ENCODE measurements at regions not wholly inside any gene's neighbourhood (a gene's known extent, or its start where the extent isn't known, plus 50 kb on each side); places are given as distances from the start of the nearest gene placed in this dataset.

- H3K4me3 ChIP-seq (ENCODE audit: low read depth, low read length): no peak overlapping the region
- no peak overlapping the region for H2AFZ ChIP-seq (ENCODE audit: low read length, unreplicated experiment)
- no peaks in the 10 kb centered on the region for H3K79me2 ChIP-seq (ENCODE audit: control insufficient read depth, insufficient read depth, low read length, unreplicated experiment)
- no peaks in the 10 kb centered on the region for H3K27me3 ChIP-seq (ENCODE audit: insufficient read depth, low read length)
- no peak overlapping the region for H3K27ac ChIP-seq (ENCODE audit: low read depth, low read length)
- no peaks in the 10 kb centered on the region for H3K36me3 ChIP-seq (ENCODE audit: insufficient read depth, low read length)
- no peaks in the 10 kb centered on the region for H3K4me1 ChIP-seq (ENCODE audit: control insufficient read depth, insufficient read depth, low read length, unreplicated experiment)
Measured at GRCh38 chr4:89575840-89576239, 261.1 kb downstream of the SNCA start.

- no peaks in the 10 kb centered on the region for H3K79me2 ChIP-seq (ENCODE audit: control insufficient read depth, insufficient read depth, low read length, unreplicated experiment)
- no peak overlapping the region for H3K4me3 ChIP-seq (ENCODE audit: low read depth, low read length)
- H3K27ac ChIP-seq (ENCODE audit: low read depth, low read length): no peak overlapping the region
- H3K4me1 ChIP-seq (ENCODE audit: control insufficient read depth, insufficient read depth, low read length, unreplicated experiment): no peaks in the 10 kb centered on the region
- peaks cover 4% of the 10 kb centered on the region; the same call in 1 of the 2 replicates for H3K27me3 ChIP-seq (ENCODE audit: insufficient read depth, low read length)
- no peak overlapping the region for H2AFZ ChIP-seq (ENCODE audit: low read length, unreplicated experiment)
- no peaks in the 10 kb centered on the region for H3K36me3 ChIP-seq (ENCODE audit: insufficient read depth, low read length)
Measured at GRCh38 chr4:89574176-89574575, 262.8 kb downstream of the SNCA start.

- Histone ChIP-seq H2AFZ (ENCODE audit: low read length, unreplicated experiment) (no peak overlapping the region), H3K36me3 (ENCODE audit: insufficient read depth, low read length) (no peaks in the 10 kb centered on the region), H3K79me2 (ENCODE audit: control insufficient read depth, insufficient read depth, low read length, unreplicated experiment) (no peaks in the 10 kb centered on the region), H3K27me3 (ENCODE audit: insufficient read depth, low read length) (peaks cover 4% of the 10 kb centered on the region; the same call in 1 of the 2 replicates), H3K4me1 (ENCODE audit: control insufficient read depth, insufficient read depth, low read length, unreplicated experiment) (no peaks in the 10 kb centered on the region), H3K4me3 (ENCODE audit: low read depth, low read length) (no peak overlapping the region), H3K27ac (ENCODE audit: low read depth, low read length) (no peak overlapping the region)
Measured at GRCh38 chr4:89573656-89574055, 263.3 kb downstream of the SNCA start.

- Histone ChIP-seq H2AFZ (ENCODE audit: low read length, unreplicated experiment) (no peak overlapping the region), H3K36me3 (ENCODE audit: insufficient read depth, low read length) (no peaks in the 10 kb centered on the region), H3K4me1 (ENCODE audit: control insufficient read depth, insufficient read depth, low read length, unreplicated experiment) (no peaks in the 10 kb centered on the region), H3K27ac (ENCODE audit: low read depth, low read length) (no peak overlapping the region), H3K4me3 (ENCODE audit: low read depth, low read length) (no peak overlapping the region), H3K79me2 (ENCODE audit: control insufficient read depth, insufficient read depth, low read length, unreplicated experiment) (no peaks in the 10 kb centered on the region), H3K27me3 (ENCODE audit: insufficient read depth, low read length) (peaks cover 4% of the 10 kb centered on the region; the same call in 1 of the 2 replicates)
Measured at GRCh38 chr4:89572224-89572858, 264.6 kb downstream of the SNCA start.

- Histone ChIP-seq H3K4me3 (ENCODE audit: low read depth, low read length) (no peak overlapping the region), H3K27ac (ENCODE audit: low read depth, low read length) (no peak overlapping the region), H3K36me3 (ENCODE audit: insufficient read depth, low read length) (no peaks in the 10 kb centered on the region), H3K4me1 (ENCODE audit: control insufficient read depth, insufficient read depth, low read length, unreplicated experiment) (no peaks in the 10 kb centered on the region), H3K27me3 (ENCODE audit: insufficient read depth, low read length) (peaks cover 4% of the 10 kb centered on the region; the same call in 1 of the 2 replicates), H3K79me2 (ENCODE audit: control insufficient read depth, insufficient read depth, low read length, unreplicated experiment) (no peaks in the 10 kb centered on the region), H2AFZ (ENCODE audit: low read length, unreplicated experiment) (no peak overlapping the region)
Measured at GRCh38 chr4:89570931-89571330, 263.3 kb upstream of the GPRIN3 start.

GRCh38 chr4:89567936-89568335, 260.3 kb upstream of the GPRIN3 start:
- no peaks in the 10 kb centered on the region for H3K4me1 ChIP-seq (ENCODE audit: control insufficient read depth, insufficient read depth, low read length, unreplicated experiment)
- H3K27me3 ChIP-seq (ENCODE audit: insufficient read depth, low read length): peaks cover 4% of the 10 kb centered on the region; the same call in 1 of the 2 replicates
- H3K27ac ChIP-seq (ENCODE audit: low read depth, low read length): no peak overlapping the region
- no peaks in the 10 kb centered on the region for H3K79me2 ChIP-seq (ENCODE audit: control insufficient read depth, insufficient read depth, low read length, unreplicated experiment)
- no peak overlapping the region for H2AFZ ChIP-seq (ENCODE audit: low read length, unreplicated experiment)
- no peaks in the 10 kb centered on the region for H3K36me3 ChIP-seq (ENCODE audit: insufficient read depth, low read length)
- H3K4me3 ChIP-seq (ENCODE audit: low read depth, low read length): no peak overlapping the region

DNA sequence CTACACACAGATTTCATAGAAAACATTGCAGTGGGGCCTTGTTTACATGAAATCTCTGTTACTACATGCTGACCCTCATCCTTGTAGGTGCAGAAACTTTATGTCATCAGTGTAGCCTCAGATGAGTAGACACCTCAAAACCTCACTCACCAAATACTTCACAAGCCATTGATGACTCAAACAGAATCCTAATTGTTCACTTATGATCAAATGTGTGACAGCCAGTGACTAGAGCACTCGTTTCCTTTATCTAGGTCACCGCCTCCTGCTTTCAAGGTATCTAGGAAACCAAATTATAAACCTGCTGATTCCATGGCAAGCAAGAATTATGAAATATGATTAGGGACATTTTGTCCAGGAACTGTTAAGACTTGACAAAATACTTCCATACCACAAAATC, 255.8 kb upstream of the GPRIN3 start:
- Histone ChIP-seq H2AFZ (ENCODE audit: low read length, unreplicated experiment) (no peak overlapping the region), H3K27me3 (ENCODE audit: insufficient read depth, low read length) (no peaks in the 10 kb centered on the region), H3K27ac (ENCODE audit: low read depth, low read length) (no peak overlapping the region), H3K36me3 (ENCODE audit: insufficient read depth, low read length) (no peaks in the 10 kb centered on the region), H3K4me3 (ENCODE audit: low read depth, low read length) (no peak overlapping the region), H3K79me2 (ENCODE audit: control insufficient read depth, insufficient read depth, low read length, unreplicated experiment) (no peaks in the 10 kb centered on the region), H3K4me1 (ENCODE audit: control insufficient read depth, insufficient read depth, low read length, unreplicated experiment) (no peaks in the 10 kb centered on the region)

GRCh38 chr4:89562746-89563145, 255.1 kb upstream of the GPRIN3 start:
- Histone ChIP-seq H3K36me3 (ENCODE audit: insufficient read depth, low read length) (no peaks in the 10 kb centered on the region), H3K4me1 (ENCODE audit: control insufficient read depth, insufficient read depth, low read length, unreplicated experiment) (no peaks in the 10 kb centered on the region), H2AFZ (ENCODE audit: low read length, unreplicated experiment) (no peak overlapping the region), H3K4me3 (ENCODE audit: low read depth, low read length) (no peak overlapping the region), H3K27me3 (ENCODE audit: insufficient read depth, low read length) (no peaks in the 10 kb centered on the region), H3K79me2 (ENCODE audit: control insufficient read depth, insufficient read depth, low read length, unreplicated experiment) (no peaks in the 10 kb centered on the region), H3K27ac (ENCODE audit: low read depth, low read length) (no peak overlapping the region)

DNA sequence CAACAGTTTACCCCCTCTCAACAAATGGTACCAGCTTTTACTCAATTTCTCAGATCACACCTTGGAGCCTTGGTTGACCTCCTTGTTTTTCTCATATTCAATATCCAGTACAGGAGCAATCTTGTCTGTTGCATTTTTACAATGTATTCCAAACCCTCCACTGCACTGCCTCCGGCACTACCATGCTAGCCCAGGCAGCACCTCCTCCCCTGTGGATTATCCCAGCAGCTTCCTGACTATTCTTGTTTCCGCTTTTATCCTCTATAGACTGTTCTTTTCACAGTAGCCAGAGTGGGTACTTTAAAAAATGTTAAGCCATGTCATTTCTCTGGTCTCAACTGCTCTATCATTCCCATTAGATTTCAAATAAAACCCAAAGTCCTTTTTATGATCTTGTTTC, 253.4 kb upstream of the GPRIN3 start:
- Histone ChIP-seq H3K4me3 (ENCODE audit: low read depth, low read length) (no peak overlapping the region), H3K27me3 (ENCODE audit: insufficient read depth, low read length) (no peaks in the 10 kb centered on the region), H2AFZ (ENCODE audit: low read length, unreplicated experiment) (no peak overlapping the region), H3K36me3 (ENCODE audit: insufficient read depth, low read length) (no peaks in the 10 kb centered on the region), H3K4me1 (ENCODE audit: control insufficient read depth, insufficient read depth, low read length, unreplicated experiment) (no peaks in the 10 kb centered on the region), H3K27ac (ENCODE audit: low read depth, low read length) (no peak overlapping the region), H3K79me2 (ENCODE audit: control insufficient read depth, insufficient read depth, low read length, unreplicated experiment) (no peaks in the 10 kb centered on the region)

DNA sequence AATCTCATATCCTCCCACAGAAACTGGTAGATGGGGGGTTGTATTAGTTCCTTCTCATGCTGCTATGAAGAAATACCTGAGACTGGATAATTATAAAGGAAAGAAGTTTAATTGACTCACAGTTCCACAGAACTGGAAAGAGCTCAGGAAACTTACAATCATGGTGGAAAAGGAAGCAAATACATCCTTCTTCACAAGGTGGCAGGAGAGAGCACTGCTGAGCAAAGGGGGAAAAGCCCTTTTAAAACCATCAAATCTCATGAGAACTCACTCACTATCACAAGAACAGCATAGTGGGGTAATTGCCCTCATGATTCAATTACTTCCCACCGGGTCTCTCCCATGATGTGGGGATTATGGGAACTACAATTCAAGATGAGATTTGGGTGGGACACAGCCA, 250.5 kb upstream of the GPRIN3 start:
- Histone ChIP-seq H3K4me1 (ENCODE audit: control insufficient read depth, insufficient read depth, low read length, unreplicated experiment) (no peaks in the 10 kb centered on the region), H3K27ac (ENCODE audit: low read depth, low read length) (no peak overlapping the region), H2AFZ (ENCODE audit: low read length, unreplicated experiment) (no peak overlapping the region), H3K79me2 (ENCODE audit: control insufficient read depth, insufficient read depth, low read length, unreplicated experiment) (no peaks in the 10 kb centered on the region), H3K4me3 (ENCODE audit: low read depth, low read length) (no peak overlapping the region), H3K36me3 (ENCODE audit: insufficient read depth, low read length) (no peaks in the 10 kb centered on the region), H3K27me3 (ENCODE audit: insufficient read depth, low read length) (no peaks in the 10 kb centered on the region)

- Histone ChIP-seq H3K36me3 (ENCODE audit: insufficient read depth, low read length) (no peaks in the 10 kb centered on the region), H3K27ac (ENCODE audit: low read depth, low read length) (no peak overlapping the region), H3K4me3 (ENCODE audit: low read depth, low read length) (no peak overlapping the region), H2AFZ (ENCODE audit: low read length, unreplicated experiment) (no peak overlapping the region), H3K4me1 (ENCODE audit: control insufficient read depth, insufficient read depth, low read length, unreplicated experiment) (no peaks in the 10 kb centered on the region), H3K27me3 (ENCODE audit: insufficient read depth, low read length) (no peaks in the 10 kb centered on the region), H3K79me2 (ENCODE audit: control insufficient read depth, insufficient read depth, low read length, unreplicated experiment) (no peaks in the 10 kb centered on the region)
Measured at GRCh38 chr4:89556601-89557305, 249.2 kb upstream of the GPRIN3 start.

Measured in ACC112 (cell line).